ENCODE measurements at regions not wholly inside any gene's neighbourhood (a gene's known extent, or its start where the extent isn't known, plus 50 kb on each side); places are given as distances from the start of the nearest gene placed in this dataset.

GRCh38 chr6:156029286-156029985 lies 573.8 kb upstream of the NOX3 start:
- in situ Hi-C loops (cut with MboI; ENCODE audit: low sequenced_read_pairs) = no loop called here

GRCh38 chr6:156028335-156029131 lies 572.9 kb upstream of the NOX3 start:
- in situ Hi-C loops (cut with MboI; ENCODE audit: low sequenced_read_pairs) = no loop called here

- in situ Hi-C loops (cut with MboI; ENCODE audit: low sequenced_read_pairs) = no loop called here
Observed at GRCh38 chr6:156027248-156027626, 571.6 kb upstream of the NOX3 start.

GRCh38 chr6:156026486-156027247 lies 571.0 kb upstream of the NOX3 start:
- in situ Hi-C loops (cut with MboI; ENCODE audit: low sequenced_read_pairs) = no loop called here

GRCh38 chr6:156024339-156024738 lies 568.7 kb upstream of the NOX3 start:
- in situ Hi-C loops (cut with MboI; ENCODE audit: low sequenced_read_pairs) = no loop called here

GRCh38 chr6:156021746-156022396 lies 566.2 kb upstream of the NOX3 start:
- in situ Hi-C loops (cut with MboI; ENCODE audit: low sequenced_read_pairs) = no loop called here

- in situ Hi-C loops (cut with MboI; ENCODE audit: low sequenced_read_pairs) = no loop called here
Observed at GRCh38 chr6:156017838-156018237, 562.2 kb upstream of the NOX3 start.

GRCh38 chr6:156016186-156016976 lies 560.7 kb upstream of the NOX3 start:
- in situ Hi-C loops (cut with MboI; ENCODE audit: low sequenced_read_pairs) = no loop called here

GRCh38 chr6:156013155-156013554 lies 557.5 kb upstream of the NOX3 start:
- in situ Hi-C loops (cut with MboI; ENCODE audit: low sequenced_read_pairs) = no loop called here

- in situ Hi-C loops (cut with MboI; ENCODE audit: low sequenced_read_pairs) = no loop called here
Observed at GRCh38 chr6:156009656-156010055, 554.0 kb upstream of the NOX3 start.

GRCh38 chr6:156004796-156005195 lies 549.2 kb upstream of the NOX3 start:
- in situ Hi-C loops (cut with MboI; ENCODE audit: low sequenced_read_pairs) = no loop called here

- in situ Hi-C loops (cut with MboI; ENCODE audit: low sequenced_read_pairs) = no loop called here
Observed at GRCh38 chr6:155996151-155996550, 540.5 kb upstream of the NOX3 start.

GRCh38 chr6:155995281-155995680 lies 539.6 kb upstream of the NOX3 start:
- in situ Hi-C loops (cut with MboI; ENCODE audit: low sequenced_read_pairs) = no loop called here

GRCh38 chr6:155994086-155994485 lies 538.4 kb upstream of the NOX3 start:
- in situ Hi-C loops (cut with MboI; ENCODE audit: low sequenced_read_pairs) = no loop called here

- in situ Hi-C loops (cut with MboI; ENCODE audit: low sequenced_read_pairs) = no loop called here
Observed at GRCh38 chr6:155993240-155993639, 537.6 kb upstream of the NOX3 start.

- in situ Hi-C loops (cut with MboI; ENCODE audit: low sequenced_read_pairs) = no loop called here
Observed at GRCh38 chr6:155985660-155986138, 530.1 kb upstream of the NOX3 start.

GRCh38 chr6:155980768-155981079 lies 525.1 kb upstream of the NOX3 start:
- in situ Hi-C loops (cut with MboI; ENCODE audit: low sequenced_read_pairs) = no loop called here

- in situ Hi-C loops (cut with MboI; ENCODE audit: low sequenced_read_pairs) = no loop called here
Observed at GRCh38 chr6:155980014-155980767, 524.6 kb upstream of the NOX3 start.

- in situ Hi-C loops (cut with MboI; ENCODE audit: low sequenced_read_pairs) = no loop called here
Observed at GRCh38 chr6:155975506-155975905, 519.9 kb upstream of the NOX3 start.
